Adipocyte (in vitro differentiated cells): ENCODE measurements at regions not wholly inside any gene's neighbourhood (a gene's known extent, or its start where the extent isn't known, plus 50 kb on each side); places are given as distances from the start of the nearest gene placed in this dataset.
"Not testable (repeated sequence)": the region's sequence is repeated elsewhere in the genome, so short reads cannot be mapped to it uniquely, and the experiment has no call there.

Experiments
- DNase-seq: peaks from one replicate; pipeline ENCODE4 v3.0.0-alpha.2; 2015; ENCODE audit warnings: low read depth
- H3K27me3 ChIP-seq: replicated peaks from 2 replicates; pipeline ENCODE4 v1.7.0; 2013; ENCODE audit warnings: mild to moderate bottlenecking, low read length, moderate library complexity; ENCODE audit not compliant: control insufficient read depth, insufficient read depth
- H3K36me3 ChIP-seq: 2 replicates; pipeline ENCODE4 v1.7.0; 2013; ENCODE audit warnings: low read length, mild to moderate bottlenecking, moderate library complexity; ENCODE audit not compliant: control insufficient read depth, insufficient read depth, severe bottlenecking
- H3K4me1 ChIP-seq: 2 replicates; pipeline ENCODE4 v1.7.0; 2013; ENCODE audit warnings: mild to moderate bottlenecking, low read length, moderate library complexity; ENCODE audit not compliant: control insufficient read depth, insufficient read depth
- H3K4me3 ChIP-seq: 2 replicates; pipeline ENCODE4 v1.7.0; 2013; ENCODE audit warnings: mild to moderate bottlenecking, low read length, moderate library complexity
- H3K9ac ChIP-seq: 2 replicates; pipeline ENCODE4 v1.7.0; 2013; ENCODE audit warnings: mild to moderate bottlenecking, low read length, moderate library complexity
- H3K9me3 ChIP-seq: 2 replicates; pipeline ENCODE4 v1.7.0; 2013; ENCODE audit warnings: mild to moderate bottlenecking, low read length, moderate library complexity; ENCODE audit not compliant: control insufficient read depth

DNA sequence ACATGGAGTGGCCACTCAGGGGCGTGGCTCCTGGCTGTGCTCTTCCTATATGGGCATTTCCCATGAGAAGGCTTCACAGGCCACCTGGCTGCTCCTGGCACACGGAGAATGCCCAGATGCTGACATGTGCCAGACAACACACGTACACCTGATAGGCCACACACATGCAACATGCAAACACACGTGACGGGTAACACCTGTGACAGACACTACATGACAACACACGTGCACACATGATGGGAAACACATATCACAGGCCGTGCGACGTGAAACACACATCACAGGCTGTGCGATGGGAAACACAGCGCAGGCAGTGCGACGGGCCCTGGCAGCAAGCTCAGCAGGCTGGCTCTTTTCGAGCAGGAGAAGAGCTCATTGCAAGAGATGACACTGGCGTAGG is 94.3 kb upstream of the HMX1 start:
- H3K4me1 ChIP-seq, DNase-seq, H3K9ac ChIP-seq, H3K9me3 ChIP-seq, H3K4me3 ChIP-seq, H3K27me3 ChIP-seq, H3K36me3 ChIP-seq: not testable (repeated sequence)

DNA sequence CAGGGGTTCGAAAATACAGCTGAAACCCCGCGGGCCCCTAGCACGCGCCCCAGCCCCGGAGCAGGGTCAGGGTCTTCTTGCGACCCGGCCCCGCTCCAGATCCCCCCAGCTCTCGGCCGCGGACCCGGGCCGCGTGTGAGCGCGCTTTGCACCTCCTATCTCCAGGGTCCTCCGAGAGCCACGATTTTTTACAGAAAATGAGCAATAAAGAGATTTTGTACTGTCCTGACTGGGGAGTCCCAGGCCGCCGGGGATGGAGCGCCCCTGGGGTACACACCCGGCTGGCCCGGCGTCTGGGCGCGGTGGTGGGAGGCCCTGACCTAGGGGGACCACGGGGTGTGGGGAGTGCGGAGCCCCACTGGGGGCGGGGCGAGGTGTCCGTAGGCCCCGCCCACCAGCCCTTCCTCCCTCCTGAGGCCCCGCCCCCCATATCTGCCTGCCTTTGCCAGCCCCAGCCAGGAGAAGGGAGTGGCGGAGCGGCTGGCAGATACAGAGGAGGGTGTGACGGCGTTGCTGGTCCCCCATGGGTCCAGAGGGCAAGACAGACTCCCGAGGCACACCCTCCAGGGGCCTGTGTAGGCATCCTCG is 92.7 kb upstream of the HMX1 start:
- H3K4me1 ChIP-seq, H3K9ac ChIP-seq, H3K4me3 ChIP-seq, H3K9me3 ChIP-seq, H3K27me3 ChIP-seq, H3K36me3 ChIP-seq, DNase-seq: not testable (repeated sequence)

DNA sequence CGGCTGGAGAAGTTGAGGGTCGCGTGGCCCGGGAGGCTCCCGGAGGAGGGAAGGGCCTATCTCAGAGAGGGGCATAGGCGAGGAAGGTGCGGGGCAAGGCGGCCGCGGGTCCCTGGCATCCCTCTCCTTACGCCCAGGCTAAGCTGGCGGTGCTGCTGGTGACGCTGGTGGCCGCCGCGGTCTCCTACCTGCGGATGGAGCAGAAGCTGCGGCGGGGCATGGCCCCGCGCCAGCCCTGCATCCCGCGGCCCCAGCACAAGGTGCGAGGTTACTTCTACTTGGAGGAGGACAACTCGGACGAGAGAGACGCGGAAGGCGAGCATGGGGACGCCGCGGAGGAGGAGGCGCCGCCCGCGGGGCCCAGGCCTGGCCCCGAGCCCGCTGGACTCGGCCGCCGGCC is 91.9 kb upstream of the HMX1 start:
- H3K4me1 ChIP-seq, H3K4me3 ChIP-seq, H3K9ac ChIP-seq, H3K27me3 ChIP-seq, DNase-seq, H3K36me3 ChIP-seq, H3K9me3 ChIP-seq: not testable (repeated sequence)

DNA sequence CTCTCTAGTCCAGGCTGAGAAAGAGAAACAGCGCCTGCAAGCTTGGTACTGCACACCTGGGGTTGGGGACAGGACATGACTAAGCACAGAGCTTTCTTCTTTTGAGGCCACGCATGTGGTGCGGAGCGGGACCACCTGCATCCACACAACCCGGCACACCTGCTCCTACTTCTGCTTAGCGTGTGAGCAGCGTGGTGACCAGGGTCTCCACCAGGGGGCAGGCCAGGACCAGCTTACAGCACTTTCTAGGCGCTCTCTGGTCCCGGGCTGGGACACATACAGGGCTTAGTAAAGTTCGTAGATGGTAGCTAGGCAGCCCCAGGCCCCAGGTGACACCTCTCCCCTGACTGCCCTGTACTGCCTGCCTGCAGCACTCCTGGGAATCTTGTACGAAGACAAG is 89.7 kb upstream of the HMX1 start:
- peak; percentile 28 for DNase-seq
- H3K4me1 ChIP-seq, result not testable (repeated sequence)

DNA sequence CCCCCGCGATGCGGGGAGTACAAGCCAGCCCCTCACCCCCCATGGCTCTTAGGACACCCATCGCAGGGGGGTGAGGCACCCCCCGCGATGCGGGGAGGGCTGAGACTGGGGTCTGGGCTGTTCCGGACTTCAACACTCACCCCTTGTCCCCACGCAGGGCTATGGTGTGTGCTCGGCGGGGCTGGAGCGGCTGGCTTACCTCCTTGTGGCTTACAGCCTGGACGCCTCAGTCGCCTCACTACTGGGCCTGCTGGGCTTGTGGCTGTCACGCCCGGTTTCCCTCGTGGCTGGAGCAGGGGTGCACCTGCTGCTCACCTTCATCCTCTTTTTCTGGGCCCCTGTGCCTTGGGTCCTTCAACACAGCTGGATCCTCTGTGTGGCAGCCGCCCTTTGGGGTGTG is 87.8 kb upstream of the HMX1 start:
- H3K27me3 ChIP-seq, H3K9me3 ChIP-seq, H3K9ac ChIP-seq, H3K36me3 ChIP-seq, H3K4me3 ChIP-seq, DNase-seq, H3K4me1 ChIP-seq: not testable (repeated sequence)

More for the DNA sequence above, 89.7 kb upstream of the HMX1 start:
- H3K4me3 ChIP-seq, H3K9ac ChIP-seq, H3K9me3 ChIP-seq, H3K27me3 ChIP-seq, H3K36me3 ChIP-seq: not testable (repeated sequence)

DNA sequence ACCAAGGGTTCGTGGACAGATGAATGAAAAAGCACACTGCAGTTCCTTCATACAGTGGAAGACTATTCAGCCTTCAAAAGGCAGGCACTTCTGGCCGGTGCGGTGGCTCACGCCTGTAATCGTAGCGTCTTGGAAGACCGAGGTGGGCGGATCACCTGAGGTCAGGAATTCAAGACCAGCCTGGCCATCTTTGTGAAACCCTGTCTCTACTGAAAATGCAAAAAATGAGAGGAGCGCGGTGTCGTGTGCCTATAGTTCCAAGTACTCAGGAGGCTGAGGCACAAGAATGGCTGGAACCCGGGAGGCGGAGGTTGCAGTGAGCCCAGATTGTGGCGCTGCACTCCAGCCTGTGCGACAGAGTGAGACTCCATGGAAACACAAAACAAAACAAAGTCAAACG is 82.4 kb upstream of the HMX1 start:
- not testable (repeated sequence) for H3K4me3 ChIP-seq, H3K9me3 ChIP-seq, H3K4me1 ChIP-seq, H3K27me3 ChIP-seq, DNase-seq, H3K9ac ChIP-seq, H3K36me3 ChIP-seq

DNA sequence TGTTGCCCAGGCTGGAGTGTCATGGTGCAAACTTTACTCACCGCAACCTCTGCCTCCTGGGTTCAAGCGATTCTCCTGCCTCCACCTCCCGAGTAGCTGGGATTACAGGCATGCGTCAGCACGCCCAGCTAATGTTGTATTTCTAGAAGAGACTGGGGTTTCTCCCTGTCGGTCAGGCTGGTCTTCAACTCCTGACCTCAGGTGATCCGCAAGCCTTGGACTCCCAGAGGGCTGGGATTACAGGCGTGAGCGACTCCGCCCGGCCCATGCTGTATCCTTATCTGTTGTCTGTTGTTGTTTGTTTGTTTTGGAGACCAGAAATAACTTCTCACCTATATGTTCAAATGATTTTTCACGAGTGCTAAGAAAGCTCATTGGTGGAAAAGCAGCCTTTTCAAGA is 81.2 kb upstream of the HMX1 start:
- H3K4me1 ChIP-seq, H3K4me3 ChIP-seq, H3K9me3 ChIP-seq, DNase-seq, H3K9ac ChIP-seq, H3K36me3 ChIP-seq, H3K27me3 ChIP-seq: not testable (repeated sequence)

DNA sequence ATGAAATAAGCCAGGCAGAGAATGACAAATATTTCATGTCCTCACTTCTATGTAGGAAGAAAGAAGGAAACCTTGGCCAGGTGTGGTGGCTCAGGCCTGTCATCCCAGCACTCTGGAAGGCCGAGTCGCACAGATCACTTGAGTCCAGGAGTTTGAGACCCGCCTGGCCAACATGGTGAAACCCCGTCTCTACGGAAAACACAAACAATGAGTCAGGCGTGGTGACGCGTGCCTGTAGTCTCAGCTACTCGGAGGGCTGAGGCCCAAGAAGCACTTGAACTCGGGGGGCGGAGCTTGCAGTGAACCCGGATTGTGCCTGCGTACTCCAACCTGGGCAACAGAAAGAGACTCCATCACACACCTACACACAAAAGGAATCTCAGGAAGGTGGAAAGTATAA is 80.5 kb upstream of the HMX1 start:
- not testable (repeated sequence) for H3K4me1 ChIP-seq, H3K4me3 ChIP-seq, H3K9ac ChIP-seq, H3K36me3 ChIP-seq, DNase-seq, H3K27me3 ChIP-seq, H3K9me3 ChIP-seq

DNA sequence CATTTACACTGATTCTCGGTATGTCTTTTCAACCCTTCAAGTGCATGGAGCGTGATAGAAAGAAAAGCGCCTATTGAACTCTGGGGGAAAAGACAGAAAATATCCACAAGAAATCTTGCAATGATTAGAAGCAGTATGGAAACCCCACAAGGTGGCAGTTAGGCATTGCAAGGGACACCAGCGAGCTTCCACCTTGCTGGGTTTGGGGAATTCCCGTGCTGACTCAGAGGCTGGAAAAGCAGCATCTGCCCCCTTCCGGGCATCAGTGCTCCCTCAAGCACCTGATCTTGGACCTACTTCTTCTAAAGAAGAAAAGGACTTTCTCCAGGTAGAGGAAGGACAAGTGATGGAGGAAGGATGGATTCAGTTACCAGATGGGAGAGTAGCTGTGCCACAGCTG is 73.9 kb upstream of the HMX1 start:
- H3K27me3 ChIP-seq, result not testable (repeated sequence)

DNA sequence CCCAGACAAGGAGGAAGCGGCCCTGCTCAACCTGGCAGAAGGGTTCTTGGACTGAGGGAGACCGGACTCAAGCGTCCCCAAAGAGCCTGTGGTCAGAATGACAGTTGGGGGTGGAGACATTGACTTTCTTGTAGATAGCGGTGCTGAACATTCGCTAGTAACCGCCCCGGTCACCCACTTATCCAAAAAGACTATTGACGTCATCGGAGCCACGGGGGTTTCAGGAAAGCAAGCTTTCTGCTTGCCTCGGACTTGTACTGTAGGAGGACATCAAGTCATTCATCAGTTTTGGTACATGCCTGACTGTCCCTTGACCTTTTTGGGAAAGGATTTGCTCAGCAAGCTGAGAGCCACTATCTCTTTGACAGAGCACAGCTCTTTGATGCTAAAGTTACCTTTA is 71.7 kb upstream of the HMX1 start:
- not testable (repeated sequence) for H3K4me3 ChIP-seq, H3K9me3 ChIP-seq, H3K27me3 ChIP-seq, DNase-seq, H3K9ac ChIP-seq, H3K4me1 ChIP-seq, H3K36me3 ChIP-seq

More for the DNA sequence above, 73.9 kb upstream of the HMX1 start:
- not testable (repeated sequence) for H3K9me3 ChIP-seq, DNase-seq, H3K4me3 ChIP-seq, H3K9ac ChIP-seq, H3K36me3 ChIP-seq, H3K4me1 ChIP-seq

DNA sequence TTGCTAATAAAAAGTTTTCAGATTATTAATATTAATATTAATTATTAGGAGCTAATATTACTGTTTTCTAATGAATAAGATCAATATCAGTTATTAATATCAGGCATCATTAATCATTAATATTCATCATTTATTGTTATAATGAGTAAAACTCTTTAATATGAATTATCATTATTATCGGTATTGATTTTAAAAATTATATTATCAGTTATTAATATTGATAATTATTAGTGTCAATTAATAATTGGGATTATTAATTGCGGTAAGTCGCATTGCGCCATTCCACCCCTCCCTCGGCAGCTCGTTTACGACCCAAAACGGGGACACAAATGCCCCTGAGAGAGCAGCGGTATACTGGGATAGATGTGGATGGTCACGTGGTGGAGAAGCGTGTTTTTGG is 70.4 kb upstream of the HMX1 start:
- H3K4me1 ChIP-seq, H3K4me3 ChIP-seq, H3K27me3 ChIP-seq, H3K9me3 ChIP-seq, H3K36me3 ChIP-seq, DNase-seq, H3K9ac ChIP-seq: not testable (repeated sequence)

DNA sequence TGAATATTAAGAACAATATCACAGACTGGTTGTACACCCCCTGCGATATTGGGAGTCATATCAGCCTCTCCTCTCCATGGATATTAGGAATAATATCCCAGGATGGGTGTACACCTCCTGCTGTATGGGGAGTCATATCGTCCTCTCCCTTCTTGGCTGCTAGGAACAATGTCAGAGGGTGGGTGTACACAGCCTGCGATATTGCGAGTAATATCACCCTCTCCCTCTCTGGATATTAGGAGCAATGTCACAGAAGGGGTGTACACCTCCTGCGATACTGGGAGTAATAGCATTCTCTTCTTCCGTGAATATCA is 69.8 kb upstream of the HMX1 start:
- DNase-seq, H3K9ac ChIP-seq, H3K36me3 ChIP-seq, H3K4me1 ChIP-seq, H3K4me3 ChIP-seq, H3K9me3 ChIP-seq, H3K27me3 ChIP-seq: not testable (repeated sequence)
